PC-3 (cell line): ENCODE measurements at regions not wholly inside any gene's neighbourhood (a gene's known extent, or its start where the extent isn't known, plus 50 kb on each side); places are given as distances from the start of the nearest gene placed in this dataset.

Experiments
- CTCF ChIP-seq: fragments of 300-600 bp; sonication (generic); conservative IDR thresholded peaks from 2 replicates; pipeline ENCODE4 v1.5.1; 2017; ENCODE audit warnings: antibody characterized with exemption, low read depth, mild to moderate bottlenecking, low read length
- EZH2 ChIP-seq: fragments of 300-600 bp; sonication (generic); IDR thresholded peaks from one replicate; pipeline ENCODE4 v1.6.1; 2017; ENCODE audit warnings: antibody characterized with exemption, mild to moderate bottlenecking, low read length; ENCODE audit not compliant: unreplicated experiment

DNA sequence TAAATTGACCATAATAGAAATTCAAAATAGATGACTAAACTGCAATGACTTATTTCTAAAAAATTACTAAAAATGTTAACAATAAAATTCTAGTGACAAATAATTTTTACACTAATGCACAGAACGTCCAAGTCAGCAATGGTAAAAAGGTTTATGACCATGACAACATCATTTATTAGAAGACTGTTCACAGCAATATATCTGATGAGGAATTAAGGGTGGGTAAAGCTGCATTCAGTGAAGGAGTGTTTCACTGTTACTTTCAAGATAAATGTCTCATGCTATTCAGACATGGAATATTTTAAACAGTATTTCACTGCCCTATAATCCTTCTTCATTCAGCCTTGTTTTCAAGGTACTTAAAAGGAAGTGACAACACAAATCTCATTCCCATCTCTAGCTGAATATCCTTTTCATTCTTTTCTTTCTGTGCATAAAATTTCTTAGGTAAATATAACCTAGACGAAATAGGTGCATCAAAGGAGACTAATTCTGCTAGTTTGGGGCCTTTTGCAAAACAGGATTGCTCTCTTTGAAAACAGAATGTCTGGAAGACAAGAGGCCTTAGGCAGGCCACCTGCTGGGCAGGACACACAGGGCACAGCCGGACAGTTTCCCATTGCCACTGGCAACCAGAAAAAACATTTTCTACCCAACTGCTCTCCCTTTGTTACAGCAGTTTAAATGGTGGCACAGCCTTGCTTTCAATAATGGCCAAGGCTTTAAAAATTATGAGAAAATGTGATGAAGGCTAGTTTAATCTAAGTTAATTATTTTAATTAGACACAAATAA lies 600.3 kb downstream of the SPRY1 start:
- TF ChIP-seq EZH2 (no peak), CTCF (no peak; the same call in 1 of the 2 replicates)
